Endothelial cell of umbilical vein (primary cell): ENCODE measurements at regions not wholly inside any gene's neighbourhood (a gene's known extent, or its start where the extent isn't known, plus 50 kb on each side); places are given as distances from the start of the nearest gene placed in this dataset.

Experiments used
- BruUV-seq: library from RNA; stranded (reverse); fragments of 400-500 nt; replicated peaks from 2 replicates; lab custom pipeline; 2021; lab: Mats Ljungman, UMichigan
- CTCF ChIA-PET: fragments of 300-600, 350-600 bp; sonication (Branson Sonifier 250); formaldehyde crosslinking; loops from one replicate; lab custom pipeline; 2021; ENCODE audit warnings: antibody characterized with exemption, inconsistent platforms; lab: Charles Lee
- POLR2A ChIA-PET: fragments of 300-600, 350-600 bp; sonication (Branson Sonifier 250); formaldehyde crosslinking; loops from one replicate; lab custom pipeline; 2021; ENCODE audit warnings: antibody characterized with exemption, inconsistent platforms; lab: Charles Lee
- DNase-seq: peaks from one replicate; pipeline ENCODE4 v3.0.0-alpha.2; 2011; ENCODE audit warnings: low read depth, low spot score
- FAIRE-seq: peaks from 2 replicates; lab custom pipeline; 2011; peaks lifted over from hg19 to GRCh38; lab: Jason Lieb, UNC
- H2AFZ ChIP-seq: 2 replicates; pipeline ENCODE4 v1.6.0; 2012; ENCODE audit warnings: low read depth, low read length, control low read depth, inconsistent platforms
- H3K27ac ChIP-seq: 2 replicates; pipeline ENCODE4 v1.5.1; 2011; ENCODE audit warnings: low read depth, mild to moderate bottlenecking, control low read depth, low read length, moderate library complexity; ENCODE audit not compliant: insufficient read depth
- H3K27me3 ChIP-seq, 2 experiments: 2 replicates each; pipeline versions ENCODE4 v1.6.0 to v1.6.1; 2011; ENCODE audit warnings: low read length in 2 of 2, mixed read lengths in 1 of 2; ENCODE audit not compliant: control insufficient read depth in 2 of 2, insufficient read depth in 2 of 2
- H3K36me3 ChIP-seq, 2 experiments: 2 replicates in 1 of 2; 3 replicates in 1 of 2; pipeline ENCODE4 v1.5.1; 2011; ENCODE audit warnings: low read length in 2 of 2, mild to moderate bottlenecking in 1 of 2, moderate library complexity in 1 of 2; ENCODE audit not compliant: control insufficient read depth in 2 of 2, insufficient read depth in 2 of 2; ENCODE audit errors: extremely low read depth in 1 of 2
- H3K4me1 ChIP-seq: 3 replicates; pipeline ENCODE4 v1.5.1; 2011; ENCODE audit warnings: mild to moderate bottlenecking, low read length; ENCODE audit not compliant: control insufficient read depth, insufficient read depth; ENCODE audit errors: extremely low read depth
- H3K4me2 ChIP-seq: 2 replicates; pipeline ENCODE4 v1.6.1; 2011; ENCODE audit warnings: low read length, control low read depth, mixed read lengths; ENCODE audit not compliant: insufficient read depth
- H3K4me3 ChIP-seq, 3 experiments: fragments of 200-600 bp in 1 of 3; sonication (generic), shearing (Covaris generic) in 1 of 3; replicated peaks in 1 of 3; 2 replicates each; pipeline ENCODE4 v1.5.1; 2011 to 2016; ENCODE audit warnings: control low read depth in 3 of 3, low read length in 3 of 3, mild to moderate bottlenecking in 2 of 3, inconsistent platforms in 1 of 3, low read depth in 1 of 3, moderate library complexity in 1 of 3; ENCODE audit not compliant: insufficient read depth in 1 of 3
- H3K79me2 ChIP-seq: 2 replicates; pipeline ENCODE4 v1.6.0; 2012; ENCODE audit warnings: low read length, inconsistent platforms; ENCODE audit not compliant: control insufficient read depth, insufficient read depth
- H3K9ac ChIP-seq: replicated peaks from 2 replicates; pipeline ENCODE3; 2011; ENCODE audit warnings: low read length, control low read depth; ENCODE audit not compliant: insufficient read depth; ENCODE audit errors: extremely low read depth
- H3K9me1 ChIP-seq: replicated peaks from 3 replicates; pipeline ENCODE4 v1.6.0; 2011; ENCODE audit warnings: mild to moderate bottlenecking, low read length; ENCODE audit not compliant: control insufficient read depth, insufficient read depth; ENCODE audit errors: extremely low read depth
- H3K9me3 ChIP-seq: replicated peaks from 2 replicates; pipeline ENCODE4 v1.5.1; 2012; ENCODE audit warnings: low read length, inconsistent platforms; ENCODE audit not compliant: control insufficient read depth, insufficient read depth
- H4K20me1 ChIP-seq: replicated peaks from 2 replicates; pipeline ENCODE3; 2011; ENCODE audit warnings: mild to moderate bottlenecking, low read length; ENCODE audit not compliant: control insufficient read depth, insufficient read depth; ENCODE audit errors: extremely low read depth
- CTCF ChIP-seq, 2 donors: IDR thresholded peaks; 1 replicate in 1 of 2; 2 replicates in 1 of 2; pipeline ENCODE4 v1.5.1; 2011; ENCODE audit warnings: low read length in 2 of 2, mild to moderate bottlenecking in 2 of 2, moderate library complexity in 2 of 2, control low read depth in 1 of 2, inconsistent platforms in 1 of 2, low read depth in 1 of 2; ENCODE audit not compliant: insufficient read depth in 1 of 2; ENCODE audit errors: extremely low read depth in 1 of 2
- EZH2 ChIP-seq: IDR thresholded peaks from 2 replicates; pipeline ENCODE4 v1.6.1; 2012; ENCODE audit warnings: borderline replicate concordance, low read depth, mild to moderate bottlenecking, moderate library complexity, low read length, inconsistent platforms; ENCODE audit not compliant: severe bottlenecking
- FOS ChIP-seq: IDR thresholded peaks from 2 replicates; pipeline ENCODE4 v1.6.1; 2011; ENCODE audit warnings: mild to moderate bottlenecking, low read length, moderate library complexity, borderline replicate concordance; ENCODE audit not compliant: insufficient read depth
- GATA2 ChIP-seq: IDR thresholded peaks from 2 replicates; pipeline ENCODE4 v1.7.0; 2011; ENCODE audit warnings: low read depth, mild to moderate bottlenecking, moderate library complexity, mixed read lengths, low read length; ENCODE audit not compliant: insufficient read length, insufficient read depth
- JUN ChIP-seq: IDR thresholded peaks from 2 replicates; pipeline ENCODE4 v1.6.1; 2011; ENCODE audit warnings: borderline replicate concordance, low read depth; ENCODE audit not compliant: insufficient read length, insufficient read depth
- MAX ChIP-seq: IDR thresholded peaks from 2 replicates; pipeline ENCODE4 v1.6.1; 2011; ENCODE audit not compliant: insufficient read depth, insufficient read length
- MYC ChIP-seq: IDR thresholded peaks from one replicate; pipeline ENCODE4 v1.6.1; 2011; ENCODE audit warnings: mild to moderate bottlenecking, low read depth, low read length
- POLR2A ChIP-seq: IDR thresholded peaks from 2 replicates; pipeline ENCODE4 v1.6.1; 2012; ENCODE audit warnings: low read depth, mild to moderate bottlenecking, control low read depth, low read length
- POLR2AphosphoS5 ChIP-seq: IDR thresholded peaks from 2 replicates; pipeline ENCODE4 v1.6.1; 2012; ENCODE audit warnings: low read depth, mild to moderate bottlenecking, control low read depth, low read length, moderate library complexity; ENCODE audit not compliant: insufficient read depth
- dilution Hi-C: fragments of 300-500 bp; cut with MboI; formaldehyde crosslinking; loops from one replicate; pipeline ENCODE4 v1.15.0; 2019; ENCODE audit warnings: low sequenced_read_pairs; ENCODE audit not compliant: extremely low pct_ligation_motif_present
- intact Hi-C: fragments of 100-400 bp; cut with micrococcal nuclease; formaldehyde crosslinking; loops from one replicate; pipeline ENCODE4 v1.10.0; 2022

DNA sequence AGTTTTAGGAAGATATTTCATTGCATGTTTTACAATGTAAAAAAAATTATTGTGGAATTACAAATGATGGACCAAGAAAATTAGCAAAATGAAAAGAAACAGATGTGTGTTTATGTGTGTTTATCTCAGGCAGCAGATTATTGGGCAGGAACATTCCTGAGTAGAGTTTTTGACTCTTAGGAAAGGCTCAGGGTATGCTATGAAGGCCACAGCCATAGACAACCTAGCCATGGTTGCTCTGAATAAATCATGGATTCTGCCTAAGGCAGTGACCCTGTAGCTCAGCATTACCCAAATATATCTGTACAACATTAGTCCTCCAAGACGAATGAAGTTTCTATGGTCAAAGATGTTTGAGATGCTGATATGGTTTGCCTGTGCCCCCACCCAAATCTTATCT lies 298.3 kb downstream of the PTEN start:
- ChIA-PET POLR2A (no interaction called here), CTCF (interaction anchor here (1.3 kb wide), 1 partner anchor 227 kb away, joined by 5 read pairs; no protein-coding TSS in a partner anchor)
- dilution Hi-C loops (no loop called here), intact Hi-C loops (no loop called here)
- no peaks in the 10 kb centered on the region for H3K9me1 ChIP-seq
- H2AFZ ChIP-seq: no peak overlapping the region
- FAIRE-seq (no peak), DNase-seq (no peak)
- no peak overlapping the region for H3K27ac ChIP-seq
- no peaks in the 10 kb centered on the region for H3K79me2 ChIP-seq
- no TSS peak for BruUV-seq
- H3K4me2 ChIP-seq: no peak overlapping the region
- no peaks in the 10 kb centered on the region for H4K20me1 ChIP-seq
- TF ChIP-seq POLR2A (no peak), POLR2AphosphoS5 (no peak), FOS (no peak), MAX (no peak)
- H3K4me1 ChIP-seq: peaks cover 44% of the 10 kb centered on the region
- no peaks in the 10 kb centered on the region for H3K27me3 ChIP-seq
- H3K4me3 ChIP-seq: no peak overlapping the region
- no peak overlapping the region for H3K9ac ChIP-seq
- H3K9me3 ChIP-seq: no peaks in the 10 kb centered on the region
- H3K36me3 ChIP-seq: no peaks in the 10 kb centered on the region

DNA sequence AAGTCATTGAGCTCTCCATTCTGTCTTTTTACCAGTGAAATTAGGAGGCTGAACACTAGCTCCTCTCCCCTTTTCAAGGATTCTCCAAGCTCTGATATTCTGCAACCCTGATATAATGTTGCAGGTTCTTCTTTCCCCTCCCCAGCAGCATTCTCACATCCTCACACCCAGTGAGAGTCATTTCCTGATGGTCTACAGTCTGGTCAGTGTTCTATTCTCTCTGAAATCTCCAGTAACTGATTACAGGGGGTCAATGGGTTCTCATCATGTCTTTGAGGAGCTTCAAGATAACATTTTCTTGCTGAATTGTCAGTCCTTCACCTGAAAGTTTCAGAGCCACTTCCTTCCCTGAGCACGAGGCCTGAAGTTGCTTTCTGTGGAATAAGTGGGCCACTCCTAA lies 299.4 kb downstream of the PTEN start:
- TF ChIP-seq FOS (peak; percentile 51), EZH2 (no peak), CTCF (IDR thresholded peaks at IDR 0.05; ENCODE audit: extremely low read depth in 1 of 2, insufficient read depth in 1 of 2, low read depth in 1 of 2, low read length in 2 of 2) (no peak), JUN (no peak), MYC (no peak), GATA2 (peak; percentile 58), POLR2AphosphoS5 (no peak), POLR2A (no peak), MAX (no peak)
- dilution Hi-C loops (no loop called here), intact Hi-C loops (no loop called here)
- no peaks in the 10 kb centered on the region for H3K9me3 ChIP-seq
- peak; percentile 63 for FAIRE-seq
- no peaks in the 10 kb centered on the region for H4K20me1 ChIP-seq
- ChIA-PET CTCF (interaction anchor here (1.3 kb wide), 1 partner anchor 226 kb away, joined by 5 read pairs; no protein-coding TSS in a partner anchor), POLR2A (no interaction called here)
- no peak overlapping the region for H3K27ac ChIP-seq
- no peaks in the 10 kb centered on the region for H3K36me3 ChIP-seq
- no peak overlapping the region for H3K4me3 ChIP-seq
- no peaks in the 10 kb centered on the region for H3K27me3 ChIP-seq
- H3K9me1 ChIP-seq: no peaks in the 10 kb centered on the region
- H2AFZ ChIP-seq: peak overlapping the region; percentile 66
- H3K9ac ChIP-seq: no peak overlapping the region
- H3K79me2 ChIP-seq: no peaks in the 10 kb centered on the region
- BruUV-seq: no TSS peak
- H3K4me2 ChIP-seq: peak overlapping the region; percentile 58
- peaks cover 33% of the 10 kb centered on the region for H3K4me1 ChIP-seq
- DNase-seq: peak; percentile 33
